ENCODE measurements at regions not wholly inside any gene's neighbourhood (a gene's known extent, or its start where the extent isn't known, plus 50 kb on each side); places are given as distances from the start of the nearest gene placed in this dataset.

DNA sequence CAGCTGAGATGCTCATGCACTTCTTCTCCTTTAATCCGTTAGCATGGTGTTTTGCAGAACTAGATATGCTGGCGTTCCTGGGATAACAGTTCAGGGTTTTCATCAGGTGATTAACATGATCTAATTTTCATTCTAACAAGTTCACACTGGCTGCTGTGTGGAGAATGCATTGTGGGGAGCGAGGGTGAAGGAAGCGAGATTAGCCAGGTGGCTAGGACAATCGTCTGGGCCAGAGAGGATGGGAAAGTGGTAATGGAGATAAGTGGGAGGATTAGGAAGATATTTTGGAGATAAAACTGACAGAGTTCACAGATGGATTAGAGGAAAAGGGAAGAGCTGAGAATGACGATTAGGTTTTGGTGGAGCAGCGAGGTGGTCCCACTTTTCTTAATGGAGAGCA is 138.1 kb upstream of the MAGI3 start:
- H3K9ac ChIP-seq (ENCODE audit: insufficient read depth, low read depth, low read length), result no peak overlapping the region
- no peak overlapping the region for H3K27ac ChIP-seq (ENCODE audit: extremely low read length, insufficient read depth, low read length)
- ChIA-PET CTCF (ENCODE audit: low intra/inter-chr PET ratio, low total read pairs) (no interaction called here), POLR2A (no interaction called here)
- BruUV-seq (replicated peaks), result no TSS peak
- no peak overlapping the region for H3K4me3 ChIP-seq (replicated peaks in 1 of 3; ENCODE audit: insufficient read depth in 1 of 3, low read depth in 2 of 3, low read length in 3 of 3)
- no peak for DNase-seq (ENCODE audit: low spot score)
- H3K27me3 ChIP-seq (ENCODE audit: control insufficient read depth in 1 of 2, insufficient read depth in 2 of 2, low read length in 2 of 2), result peaks cover 1 to 8% of the 10 kb centered on the region in 2 experiments; a peak in 3 of 5 replicates
- no peaks in the 10 kb centered on the region for H4K20me1 ChIP-seq (ENCODE audit: insufficient read depth, low read length)
- in situ Hi-C loops (cut with HindIII; ENCODE audit: extremely low pct_ligation_motif_present, low pct_unique_long_range_greater_than_20kb), result no loop called here
- FAIRE-seq, result no peak
- H2AFZ ChIP-seq (ENCODE audit: low read length), result no peak overlapping the region
- H3K4me2 ChIP-seq (ENCODE audit: low read depth, low read length), result no peak overlapping the region
- no peaks in the 10 kb centered on the region for H3K79me2 ChIP-seq (ENCODE audit: insufficient read depth, low read length)
- intact Hi-C loops (cut with micrococcal nuclease; ENCODE audit: unreplicated experiment), result no loop called here
- no peaks in the 10 kb centered on the region for H3K36me3 ChIP-seq (replicated peaks in 1 of 2; ENCODE audit: control insufficient read depth in 1 of 2, insufficient read depth in 2 of 2, low read length in 2 of 2)
- H3K4me1 ChIP-seq (ENCODE audit: insufficient read depth, low read length), result peaks cover 14% of the 10 kb centered on the region
- no peak for ATAC-seq
- H3K9me3 ChIP-seq (ENCODE audit: low read length), result no peaks in the 10 kb centered on the region
- WGBS (ENCODE audit: low lambda C conversion rate), result 27% methylated on average over 7 of the region's 7 CpGs
- TF ChIP-seq ZNF501 (CRISPR knock-in tag; IDR thresholded peaks at IDR 0.05) (no peak), ZNF839 (CRISPR knock-in tag; IDR thresholded peaks at IDR 0.05; ENCODE audit: borderline replicate concordance) (no peak), REL (CRISPR knock-in tag; conservative IDR thresholded peaks at IDR 0.05) (no peak), ZNF782 (CRISPR knock-in tag; IDR thresholded peaks at IDR 0.05; ENCODE audit: borderline replicate concordance) (no peak), ZSCAN31 (CRISPR knock-in tag; IDR thresholded peaks at IDR 0.05; ENCODE audit: low read depth) (no peak), ZNF746 (CRISPR knock-in tag; IDR thresholded peaks at IDR 0.05) (no peak), ZNF619 (CRISPR knock-in tag; IDR thresholded peaks at IDR 0.05) (no peak), ARNTL (CRISPR knock-in tag; IDR thresholded peaks at IDR 0.05) (no peak)
- TF ChIP-seq, protein P1, sequence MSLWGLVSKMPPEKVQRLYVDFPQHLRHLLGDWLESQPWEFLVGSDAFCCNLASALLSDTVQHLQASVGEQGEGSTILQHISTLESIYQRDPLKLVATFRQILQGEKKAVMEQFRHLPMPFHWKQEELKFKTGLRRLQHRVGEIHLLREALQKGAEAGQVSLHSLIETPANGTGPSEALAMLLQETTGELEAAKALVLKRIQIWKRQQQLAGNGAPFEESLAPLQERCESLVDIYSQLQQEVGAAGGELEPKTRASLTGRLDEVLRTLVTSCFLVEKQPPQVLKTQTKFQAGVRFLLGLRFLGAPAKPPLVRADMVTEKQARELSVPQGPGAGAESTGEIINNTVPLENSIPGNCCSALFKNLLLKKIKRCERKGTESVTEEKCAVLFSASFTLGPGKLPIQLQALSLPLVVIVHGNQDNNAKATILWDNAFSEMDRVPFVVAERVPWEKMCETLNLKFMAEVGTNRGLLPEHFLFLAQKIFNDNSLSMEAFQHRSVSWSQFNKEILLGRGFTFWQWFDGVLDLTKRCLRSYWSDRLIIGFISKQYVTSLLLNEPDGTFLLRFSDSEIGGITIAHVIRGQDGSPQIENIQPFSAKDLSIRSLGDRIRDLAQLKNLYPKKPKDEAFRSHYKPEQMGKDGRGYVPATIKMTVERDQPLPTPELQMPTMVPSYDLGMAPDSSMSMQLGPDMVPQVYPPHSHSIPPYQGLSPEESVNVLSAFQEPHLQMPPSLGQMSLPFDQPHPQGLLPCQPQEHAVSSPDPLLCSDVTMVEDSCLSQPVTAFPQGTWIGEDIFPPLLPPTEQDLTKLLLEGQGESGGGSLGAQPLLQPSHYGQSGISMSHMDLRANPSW (CRISPR knock-in tag; IDR thresholded peaks at IDR 0.05; ENCODE audit: borderline replicate concordance), result no peak
- TF ChIP-seq, protein P2, sequence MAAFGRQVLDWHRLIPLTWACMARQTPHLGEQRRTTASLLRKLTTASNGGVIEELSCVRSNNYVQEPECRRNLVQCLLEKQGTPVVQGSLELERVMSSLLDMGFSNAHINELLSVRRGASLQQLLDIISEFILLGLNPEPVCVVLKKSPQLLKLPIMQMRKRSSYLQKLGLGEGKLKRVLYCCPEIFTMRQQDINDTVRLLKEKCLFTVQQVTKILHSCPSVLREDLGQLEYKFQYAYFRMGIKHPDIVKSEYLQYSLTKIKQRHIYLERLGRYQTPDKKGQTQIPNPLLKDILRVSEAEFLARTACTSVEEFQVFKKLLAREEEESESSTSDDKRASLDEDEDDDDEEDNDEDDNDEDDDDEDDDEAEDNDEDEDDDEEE (CRISPR knock-in tag; IDR thresholded peaks at IDR 0.05), result no peak
- TF ChIP-seq, protein P3, sequence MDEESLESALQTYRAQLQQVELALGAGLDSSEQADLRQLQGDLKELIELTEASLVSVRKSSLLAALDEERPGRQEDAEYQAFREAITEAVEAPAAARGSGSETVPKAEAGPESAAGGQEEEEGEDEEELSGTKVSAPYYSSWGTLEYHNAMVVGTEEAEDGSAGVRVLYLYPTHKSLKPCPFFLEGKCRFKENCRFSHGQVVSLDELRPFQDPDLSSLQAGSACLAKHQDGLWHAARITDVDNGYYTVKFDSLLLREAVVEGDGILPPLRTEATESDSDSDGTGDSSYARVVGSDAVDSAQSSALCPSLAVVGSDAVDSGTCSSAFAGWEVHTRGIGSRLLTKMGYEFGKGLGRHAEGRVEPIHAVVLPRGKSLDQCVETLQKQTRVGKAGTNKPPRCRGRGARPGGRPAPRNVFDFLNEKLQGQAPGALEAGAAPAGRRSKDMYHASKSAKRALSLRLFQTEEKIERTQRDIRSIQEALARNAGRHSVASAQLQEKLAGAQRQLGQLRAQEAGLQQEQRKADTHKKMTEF (CRISPR knock-in tag; IDR thresholded peaks at IDR 0.05), result no peak
- TF ChIP-seq, protein P4, sequence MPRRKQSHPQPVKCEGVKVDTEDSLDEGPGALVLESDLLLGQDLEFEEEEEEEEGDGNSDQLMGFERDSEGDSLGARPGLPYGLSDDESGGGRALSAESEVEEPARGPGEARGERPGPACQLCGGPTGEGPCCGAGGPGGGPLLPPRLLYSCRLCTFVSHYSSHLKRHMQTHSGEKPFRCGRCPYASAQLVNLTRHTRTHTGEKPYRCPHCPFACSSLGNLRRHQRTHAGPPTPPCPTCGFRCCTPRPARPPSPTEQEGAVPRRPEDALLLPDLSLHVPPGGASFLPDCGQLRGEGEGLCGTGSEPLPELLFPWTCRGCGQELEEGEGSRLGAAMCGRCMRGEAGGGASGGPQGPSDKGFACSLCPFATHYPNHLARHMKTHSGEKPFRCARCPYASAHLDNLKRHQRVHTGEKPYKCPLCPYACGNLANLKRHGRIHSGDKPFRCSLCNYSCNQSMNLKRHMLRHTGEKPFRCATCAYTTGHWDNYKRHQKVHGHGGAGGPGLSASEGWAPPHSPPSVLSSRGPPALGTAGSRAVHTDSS (CRISPR knock-in tag; conservative IDR thresholded peaks at IDR 0.05), result no peak
- TF ChIP-seq, protein P5, sequence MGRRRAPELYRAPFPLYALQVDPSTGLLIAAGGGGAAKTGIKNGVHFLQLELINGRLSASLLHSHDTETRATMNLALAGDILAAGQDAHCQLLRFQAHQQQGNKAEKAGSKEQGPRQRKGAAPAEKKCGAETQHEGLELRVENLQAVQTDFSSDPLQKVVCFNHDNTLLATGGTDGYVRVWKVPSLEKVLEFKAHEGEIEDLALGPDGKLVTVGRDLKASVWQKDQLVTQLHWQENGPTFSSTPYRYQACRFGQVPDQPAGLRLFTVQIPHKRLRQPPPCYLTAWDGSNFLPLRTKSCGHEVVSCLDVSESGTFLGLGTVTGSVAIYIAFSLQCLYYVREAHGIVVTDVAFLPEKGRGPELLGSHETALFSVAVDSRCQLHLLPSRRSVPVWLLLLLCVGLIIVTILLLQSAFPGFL (CRISPR knock-in tag; IDR thresholded peaks at IDR 0.05), result no peak
- TF ChIP-seq, protein P6, sequence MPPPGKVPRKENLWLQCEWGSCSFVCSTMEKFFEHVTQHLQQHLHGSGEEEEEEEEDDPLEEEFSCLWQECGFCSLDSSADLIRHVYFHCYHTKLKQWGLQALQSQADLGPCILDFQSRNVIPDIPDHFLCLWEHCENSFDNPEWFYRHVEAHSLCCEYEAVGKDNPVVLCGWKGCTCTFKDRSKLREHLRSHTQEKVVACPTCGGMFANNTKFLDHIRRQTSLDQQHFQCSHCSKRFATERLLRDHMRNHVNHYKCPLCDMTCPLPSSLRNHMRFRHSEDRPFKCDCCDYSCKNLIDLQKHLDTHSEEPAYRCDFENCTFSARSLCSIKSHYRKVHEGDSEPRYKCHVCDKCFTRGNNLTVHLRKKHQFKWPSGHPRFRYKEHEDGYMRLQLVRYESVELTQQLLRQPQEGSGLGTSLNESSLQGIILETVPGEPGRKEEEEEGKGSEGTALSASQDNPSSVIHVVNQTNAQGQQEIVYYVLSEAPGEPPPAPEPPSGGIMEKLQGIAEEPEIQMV (CRISPR knock-in tag; IDR thresholded peaks at IDR 0.05; ENCODE audit: low read depth), result no peak
- TF ChIP-seq, protein P7, sequence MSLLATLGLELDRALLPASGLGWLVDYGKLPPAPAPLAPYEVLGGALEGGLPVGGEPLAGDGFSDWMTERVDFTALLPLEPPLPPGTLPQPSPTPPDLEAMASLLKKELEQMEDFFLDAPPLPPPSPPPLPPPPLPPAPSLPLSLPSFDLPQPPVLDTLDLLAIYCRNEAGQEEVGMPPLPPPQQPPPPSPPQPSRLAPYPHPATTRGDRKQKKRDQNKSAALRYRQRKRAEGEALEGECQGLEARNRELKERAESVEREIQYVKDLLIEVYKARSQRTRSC (CRISPR knock-in tag; IDR thresholded peaks at IDR 0.05; ENCODE audit: low read depth), result no peak
